Mammary epithelial cell (primary cell): ENCODE measurements at regions not wholly inside any gene's neighbourhood (a gene's known extent, or its start where the extent isn't known, plus 50 kb on each side); places are given as distances from the start of the nearest gene placed in this dataset.

ENCODE experiments used
- CTCF ChIP-seq, 2 donors: IDR thresholded peaks in 1 of 2; conservative IDR thresholded peaks in 1 of 2; 2 replicates each; pipeline ENCODE4 v1.5.1; 2011 to 2012; ENCODE audit warnings: inconsistent platforms in 2 of 2, low read length in 2 of 2, mild to moderate bottlenecking in 2 of 2, control low read depth in 1 of 2, low read depth in 1 of 2; ENCODE audit not compliant: insufficient read depth in 1 of 2; ENCODE audit errors: extremely low read depth in 1 of 2
- EZH2 ChIP-seq: IDR thresholded peaks from 2 replicates; pipeline ENCODE4 v1.6.1; 2012; ENCODE audit warnings: low read length, inconsistent platforms, borderline replicate concordance

- TF ChIP-seq CTCF (conservative IDR thresholded peaks at IDR 0.05 in 1 of 2, IDR thresholded peaks at IDR 0.05 in 1 of 2; ENCODE audit: extremely low read depth in 1 of 2, insufficient read depth in 1 of 2, low read depth in 1 of 2, low read length in 2 of 2) (no peak), EZH2 (no peak)
These were observed 1460.4 kb upstream of the ALCAM start for GRCh38 chr3:103906304-103906703.
